ENCODE measurements at regions not wholly inside any gene's neighbourhood (a gene's known extent, or its start where the extent isn't known, plus 50 kb on each side); places are given as distances from the start of the nearest gene placed in this dataset.

DNA sequence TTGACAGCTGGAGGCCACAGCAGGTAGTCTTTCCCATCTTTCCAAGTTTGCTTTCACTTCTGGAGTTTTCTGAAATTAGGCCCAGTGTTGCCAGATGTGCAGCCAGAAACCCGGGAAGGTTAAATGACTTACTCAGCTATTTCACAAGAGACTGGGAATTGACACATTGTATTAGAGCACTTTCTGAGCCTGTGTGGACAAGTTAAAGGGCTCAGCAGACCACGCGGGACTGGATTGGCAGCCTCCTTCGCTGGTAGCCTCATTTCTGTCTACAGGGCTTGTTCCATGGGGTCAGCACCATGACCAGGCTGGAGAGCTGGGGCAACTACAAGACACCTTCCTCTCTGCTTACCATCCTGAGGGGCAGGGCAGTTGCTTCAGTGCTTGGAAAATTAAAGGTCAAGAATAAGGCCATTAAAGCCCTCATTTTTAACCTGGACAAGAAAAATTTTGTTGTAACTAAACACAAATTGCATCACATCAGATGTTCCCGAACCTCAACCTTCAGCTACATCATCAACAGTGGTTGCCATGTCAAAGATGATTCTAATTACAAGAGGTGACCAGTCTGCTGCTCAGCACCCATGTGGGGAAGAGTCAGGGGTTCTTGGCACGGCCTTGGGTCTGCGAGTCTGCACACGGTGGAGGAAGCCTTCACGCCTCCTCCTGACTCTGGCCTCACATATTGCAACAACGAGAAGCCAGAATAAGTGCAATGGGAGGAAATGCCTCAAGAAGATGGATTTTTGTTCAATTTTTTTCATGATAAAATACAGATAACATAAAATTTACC lies 279.5 kb upstream of the RAB6C start:
- Histone ChIP-seq H3K27ac (no peak overlapping the region), H3K4me3 (no peak overlapping the region), H3K36me3 (ENCODE audit: insufficient read depth in 1 of 2, low read depth in 1 of 2) (no peaks in the 10 kb centered on the region), H3K9me3 (no peaks in the 10 kb centered on the region), H3K4me1 (no peaks in the 10 kb centered on the region), H3K27me3 (ENCODE audit: insufficient read depth in 3 of 3, low read length in 2 of 3) (no peaks in the 10 kb centered on the region)
- DNase-seq (no peak), ATAC-seq (peak in 2 of 4 donors; percentile 27 to 42)
- 71 to 80% (median 73%) methylated on average over 10 of the region's 10 CpGs for WGBS, 3 donors
- TF ChIP-seq, protein P1, sequence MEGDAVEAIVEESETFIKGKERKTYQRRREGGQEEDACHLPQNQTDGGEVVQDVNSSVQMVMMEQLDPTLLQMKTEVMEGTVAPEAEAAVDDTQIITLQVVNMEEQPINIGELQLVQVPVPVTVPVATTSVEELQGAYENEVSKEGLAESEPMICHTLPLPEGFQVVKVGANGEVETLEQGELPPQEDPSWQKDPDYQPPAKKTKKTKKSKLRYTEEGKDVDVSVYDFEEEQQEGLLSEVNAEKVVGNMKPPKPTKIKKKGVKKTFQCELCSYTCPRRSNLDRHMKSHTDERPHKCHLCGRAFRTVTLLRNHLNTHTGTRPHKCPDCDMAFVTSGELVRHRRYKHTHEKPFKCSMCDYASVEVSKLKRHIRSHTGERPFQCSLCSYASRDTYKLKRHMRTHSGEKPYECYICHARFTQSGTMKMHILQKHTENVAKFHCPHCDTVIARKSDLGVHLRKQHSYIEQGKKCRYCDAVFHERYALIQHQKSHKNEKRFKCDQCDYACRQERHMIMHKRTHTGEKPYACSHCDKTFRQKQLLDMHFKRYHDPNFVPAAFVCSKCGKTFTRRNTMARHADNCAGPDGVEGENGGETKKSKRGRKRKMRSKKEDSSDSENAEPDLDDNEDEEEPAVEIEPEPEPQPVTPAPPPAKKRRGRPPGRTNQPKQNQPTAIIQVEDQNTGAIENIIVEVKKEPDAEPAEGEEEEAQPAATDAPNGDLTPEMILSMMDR (IDR thresholded peaks at IDR 0.05), result no peak
- intact Hi-C loops (cut with DNase I), result no loop called here

DNA sequence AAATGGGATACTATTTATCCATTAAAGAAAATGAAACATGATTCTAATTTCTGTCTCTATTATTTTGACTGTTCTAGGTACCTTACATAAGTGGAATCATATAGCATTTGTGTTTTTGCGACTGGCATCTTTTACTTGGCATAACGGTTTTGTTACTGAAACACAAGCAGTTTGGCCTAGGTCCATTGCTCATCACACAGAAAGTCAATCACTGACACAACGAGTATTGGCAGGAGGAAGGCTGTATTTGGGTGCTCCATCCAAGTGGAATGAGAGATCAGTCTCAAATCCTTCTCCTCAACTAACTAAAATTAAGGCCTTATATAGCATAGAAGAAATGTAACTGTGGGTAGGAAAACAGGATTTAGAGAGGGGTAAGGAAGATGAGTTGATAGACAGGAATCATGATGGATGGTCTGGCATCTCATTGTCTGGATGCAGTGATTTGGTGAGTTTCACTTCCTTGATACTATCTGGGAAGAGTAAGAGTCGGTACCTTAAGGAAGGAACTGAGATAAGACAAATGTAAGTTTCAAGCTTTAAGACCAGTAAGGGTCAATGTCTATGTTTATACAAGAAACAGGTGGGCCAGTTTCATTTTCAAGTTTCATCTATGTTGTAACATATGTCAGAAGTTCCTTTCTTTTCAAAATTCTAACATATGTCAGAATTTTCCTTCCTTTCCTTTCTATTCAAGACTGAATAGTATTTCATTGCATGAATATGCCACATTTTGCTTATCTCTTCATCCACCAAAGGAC lies 276.9 kb upstream of the RAB6C start:
- Histone ChIP-seq H3K27ac (no peak overlapping the region), H3K9me3 (no peaks in the 10 kb centered on the region), H3K27me3 (ENCODE audit: insufficient read depth in 3 of 3, low read length in 2 of 3) (peaks cover 0 to under 1% (median 0%) of the 10 kb centered on the region in 3 donors), H3K4me3 (no peak overlapping the region), H3K36me3 (ENCODE audit: insufficient read depth in 1 of 2, low read depth in 1 of 2) (no peaks in the 10 kb centered on the region), H3K4me1 (no peaks in the 10 kb centered on the region)
- 82 to 83% (median 82%) methylated on average over 4 of the region's 4 CpGs for WGBS, 3 donors
- TF ChIP-seq, protein P1 (IDR thresholded peaks at IDR 0.05), result no peak
- intact Hi-C loops (cut with DNase I), result no loop called here
- ATAC-seq (no peak), DNase-seq (no peak)

DNA sequence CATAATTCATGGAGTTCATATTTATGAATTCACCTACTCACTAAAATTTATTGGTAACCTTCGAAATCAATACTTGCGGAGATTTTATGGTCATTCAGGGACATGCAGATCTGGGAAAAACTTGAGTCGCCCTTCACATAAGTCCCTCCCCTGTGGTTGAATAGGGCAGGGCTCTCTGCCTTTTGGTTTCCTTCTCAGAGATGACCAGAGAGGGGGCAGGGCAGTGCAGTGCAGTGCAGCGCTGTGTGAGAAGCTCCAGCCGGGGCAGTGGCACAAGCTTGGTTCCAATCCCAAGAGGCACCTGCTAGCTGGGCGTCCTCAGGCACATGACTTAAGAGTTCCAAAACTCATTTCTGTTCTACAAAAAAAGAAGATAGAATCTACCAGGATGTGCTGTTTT lies 274.4 kb upstream of the RAB6C start:
- Histone ChIP-seq H3K36me3 (ENCODE audit: insufficient read depth in 1 of 2, low read depth in 1 of 2) (no peaks in the 10 kb centered on the region), H3K27ac (no peak overlapping the region), H3K27me3 (ENCODE audit: insufficient read depth in 3 of 3, low read length in 2 of 3) (peaks cover 0 to 2% (median 0%) of the 10 kb centered on the region in 3 donors), H3K4me3 (no peak overlapping the region), H3K9me3 (no peaks in the 10 kb centered on the region), H3K4me1 (no peaks in the 10 kb centered on the region)
- TF ChIP-seq, protein P1 (IDR thresholded peaks at IDR 0.05), result no peak
- no peak for ATAC-seq
- intact Hi-C loops (cut with DNase I), result no loop called here
- DNase-seq, result no peak
- WGBS, 3 donors, result 76 to 79% (median 77%) methylated on average over 6 of the region's 6 CpGs

DNA sequence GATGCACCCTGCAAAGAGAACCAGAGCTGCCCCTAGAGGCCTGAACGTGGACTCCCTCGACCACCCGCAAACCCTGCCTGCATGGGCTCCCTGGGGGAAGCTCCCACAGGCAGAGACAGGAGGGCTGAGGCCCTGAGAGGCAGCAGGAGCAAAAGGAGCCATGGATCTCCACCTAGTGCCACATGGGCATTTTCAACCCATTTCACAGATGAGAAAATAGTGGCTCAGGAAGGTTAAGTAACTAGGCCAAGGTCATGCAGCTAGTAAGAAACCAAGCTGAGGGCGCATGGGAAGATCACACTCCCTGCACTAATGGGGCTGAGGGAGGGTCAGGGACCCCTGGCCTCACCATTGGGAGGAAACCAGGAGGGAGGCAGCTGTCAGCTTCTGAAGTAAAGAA lies 271.7 kb upstream of the RAB6C start:
- Histone ChIP-seq H3K27me3 (ENCODE audit: insufficient read depth in 3 of 3, low read length in 2 of 3) (peaks cover 0 to 2% (median 0%) of the 10 kb centered on the region in 3 donors), H3K4me3 (no peak overlapping the region), H3K9me3 (no peaks in the 10 kb centered on the region), H3K27ac (no peak overlapping the region), H3K4me1 (no peaks in the 10 kb centered on the region), H3K36me3 (ENCODE audit: insufficient read depth in 1 of 2, low read depth in 1 of 2) (no peaks in the 10 kb centered on the region)
- ATAC-seq, result no peak
- TF ChIP-seq, protein P1 (IDR thresholded peaks at IDR 0.05), result no peak
- WGBS, 3 donors, result 79 to 86% (median 85%) methylated on average over 4 of the region's 4 CpGs
- no peak for DNase-seq
- intact Hi-C loops (cut with DNase I), result no loop called here

Data from psoas muscle (tissue), 7 donors.